ENCODE measurements at regions not wholly inside any gene's neighbourhood (a gene's known extent, or its start where the extent isn't known, plus 50 kb on each side); places are given as distances from the start of the nearest gene placed in this dataset.

- peaks cover 3% of the 10 kb centered on the region for H3K4me1 ChIP-seq
- ATAC-seq, result no peak
- intact Hi-C loops (cut with DNase I), result loop anchor here (10.0 kb wide), 1 partner anchor 141 kb away; no protein-coding TSS in a partner anchor
- TF ChIP-seq CTCF (IDR thresholded peaks at IDR 0.05), result no peak
- H3K27ac ChIP-seq, result peak overlapping the region; percentile 0
- no peaks in the 10 kb centered on the region for H3K9me3 ChIP-seq
- H3K4me3 ChIP-seq, result no peak overlapping the region
- no peak for DNase-seq
- H3K36me3 ChIP-seq, result no peaks in the 10 kb centered on the region
- no peaks in the 10 kb centered on the region for H3K27me3 ChIP-seq
Measured at GRCh38 chr2:158043181-158043948, 58.3 kb upstream of the UPP2 start.

DNA sequence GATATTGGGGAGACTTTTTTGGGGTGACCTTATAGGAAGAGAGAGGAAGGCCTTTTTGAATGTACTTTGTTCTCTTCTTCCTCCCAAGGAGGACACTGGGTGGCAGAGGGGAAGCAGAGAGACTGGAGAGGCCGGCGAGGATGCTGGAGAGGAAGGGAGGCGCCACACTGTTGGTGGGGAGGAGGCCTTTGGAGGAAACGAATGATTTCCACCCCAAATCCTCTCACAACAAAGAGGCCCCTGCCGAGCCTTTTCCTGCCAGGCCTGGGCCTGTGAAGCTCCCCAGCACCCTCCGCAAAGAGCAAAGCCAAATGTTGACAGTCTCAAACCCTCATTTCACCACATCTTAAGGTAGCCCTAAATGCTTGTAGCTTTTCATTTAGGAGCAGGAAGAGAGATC lies 59.0 kb upstream of the UPP2 start:
- TF ChIP-seq CTCF (IDR thresholded peaks at IDR 0.05), result no peak
- Histone ChIP-seq H3K27me3 (no peaks in the 10 kb centered on the region), H3K4me1 (peaks cover 3% of the 10 kb centered on the region), H3K4me3 (no peak overlapping the region), H3K27ac (peak overlapping the region; percentile 0), H3K9me3 (no peaks in the 10 kb centered on the region), H3K36me3 (no peaks in the 10 kb centered on the region)
- DNase-seq (no peak), ATAC-seq (peak; percentile 36)
- intact Hi-C loops (cut with DNase I), result loop anchor here (10.0 kb wide), 1 partner anchor 142 kb away; no protein-coding TSS in a partner anchor

DNA sequence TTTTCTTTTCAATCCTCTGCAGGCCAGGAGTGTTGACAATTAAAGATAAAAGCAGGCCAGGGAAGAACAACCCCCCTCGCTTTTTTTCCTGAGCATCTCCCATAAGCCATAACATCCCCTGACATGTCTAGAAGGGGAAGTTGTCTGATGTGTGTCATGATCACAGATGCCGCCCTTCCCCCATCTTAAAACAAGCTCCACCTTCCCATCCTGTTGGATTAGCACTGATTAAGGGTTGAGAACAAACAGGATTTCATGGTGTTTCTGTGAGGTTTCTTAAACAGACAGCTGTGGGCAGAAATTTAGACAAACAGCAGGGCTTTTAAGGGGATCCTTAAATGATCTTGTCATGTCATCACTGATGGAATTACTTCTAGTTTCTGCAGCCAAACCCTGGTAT lies 59.4 kb upstream of the UPP2 start:
- H3K9me3 ChIP-seq, result no peaks in the 10 kb centered on the region
- ATAC-seq (peak; percentile 62), DNase-seq (no peak)
- H3K4me1 ChIP-seq, result peaks cover 3% of the 10 kb centered on the region
- no peaks in the 10 kb centered on the region for H3K27me3 ChIP-seq
- no peak for TF ChIP-seq CTCF (IDR thresholded peaks at IDR 0.05)
- intact Hi-C loops (cut with DNase I), result loop anchor here (10.0 kb wide), 1 partner anchor 143 kb away; no protein-coding TSS in a partner anchor
- no peak overlapping the region for H3K27ac ChIP-seq
- no peak overlapping the region for H3K4me3 ChIP-seq
- no peaks in the 10 kb centered on the region for H3K36me3 ChIP-seq

DNA sequence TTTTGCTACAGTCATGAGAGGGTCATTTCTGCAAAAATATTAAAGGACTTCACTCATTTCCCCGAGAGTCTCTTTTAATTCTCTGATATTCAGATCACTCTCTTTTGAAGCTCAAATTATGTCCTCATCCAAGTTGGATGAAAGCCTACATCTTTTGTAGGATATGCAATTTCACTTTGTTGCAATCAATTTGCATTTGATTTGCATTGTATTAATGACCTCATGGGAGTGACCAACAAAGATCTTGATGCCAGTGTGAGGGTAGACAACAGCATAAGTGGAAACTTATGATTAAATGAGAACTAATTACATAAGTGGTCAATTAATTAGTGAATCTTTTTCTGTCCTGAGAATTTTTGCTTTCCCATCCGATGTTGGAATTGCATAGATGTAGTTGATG lies 60.3 kb upstream of the UPP2 start:
- DNase-seq (no peak), ATAC-seq (no peak)
- H3K36me3 ChIP-seq, result no peaks in the 10 kb centered on the region
- no peak overlapping the region for H3K4me3 ChIP-seq
- H3K27me3 ChIP-seq, result no peaks in the 10 kb centered on the region
- no peak overlapping the region for H3K27ac ChIP-seq
- no peaks in the 10 kb centered on the region for H3K9me3 ChIP-seq
- no peak for TF ChIP-seq CTCF (IDR thresholded peaks at IDR 0.05)
- no peaks in the 10 kb centered on the region for H3K4me1 ChIP-seq
- intact Hi-C loops (cut with DNase I), result loop anchor here (10.0 kb wide), 1 partner anchor 143 kb away; no protein-coding TSS in a partner anchor

- Histone ChIP-seq H3K4me1 (no peaks in the 10 kb centered on the region), H3K4me3 (no peak overlapping the region), H3K27ac (no peak overlapping the region), H3K27me3 (no peaks in the 10 kb centered on the region), H3K36me3 (no peaks in the 10 kb centered on the region), H3K9me3 (no peaks in the 10 kb centered on the region)
- DNase-seq (no peak), ATAC-seq (no peak)
- TF ChIP-seq CTCF (IDR thresholded peaks at IDR 0.05), result no peak
- intact Hi-C loops (cut with DNase I), result no loop called here
Measured at GRCh38 chr2:158038901-158039300, 62.8 kb upstream of the UPP2 start.

Measured in upper lobe of right lung (tissue), 1 donor.